K562 (cell line): ENCODE measurements at regions not wholly inside any gene's neighbourhood (a gene's known extent, or its start where the extent isn't known, plus 50 kb on each side); places are given as distances from the start of the nearest gene placed in this dataset.

Experiments used
- ATAC-seq: fragments of 200-7000 bp; cut with Tn5 transposase; 3 replicates; pipeline ENCODE4 v1.9.1; 2020; ENCODE audit warnings: moderate library complexity
- BruUV-seq: library from RNA; stranded (reverse); fragments of 400-500 nt; replicated peaks from 2 replicates; lab custom pipeline; 2021; lab: Mats Ljungman, UMichigan
- CTCF ChIA-PET: fragments of 300-600 bp; formaldehyde crosslinking; extraction: SDS; loops from one replicate; lab custom pipeline; 2021; ENCODE audit warnings: low intra/inter-chr PET ratio; lab: Yijun Ruan, JAX
- POLR2A ChIA-PET: fragments of 300-600, 350-650 bp; sonication (Branson Sonifier 250); formaldehyde crosslinking; extraction: SDS; loops from one replicate; lab custom pipeline; 2021; ENCODE audit warnings: antibody characterized with exemption, inconsistent platforms; lab: Yijun Ruan, JAX
- DNase-seq, 4 experiments: peaks; one replicate each; pipeline versions ENCODE4 v3.0.0 to v3.0.0-alpha.2; 2011 to 2018; ENCODE audit warnings: low spot score in 3 of 4, mixed read lengths in 3 of 4; ENCODE audit errors: extremely low read depth in 1 of 4
- FAIRE-seq: peaks from 2 replicates; lab custom pipeline; 2011; peaks lifted over from hg19 to GRCh38; lab: Jason Lieb, UNC
- H2AFZ ChIP-seq: 2 replicates; pipeline ENCODE4 v1.6.0; 2011; ENCODE audit warnings: low read depth, low read length, control low read depth, inconsistent platforms
- H3K27ac ChIP-seq: fragments of 200-600 bp; 3 replicates; pipeline ENCODE4 v1.8.0; 2011; ENCODE audit warnings: low read depth, mild to moderate bottlenecking, control low read depth, inconsistent platforms, low read length, moderate library complexity, mixed read lengths; ENCODE audit errors: extremely low read depth
- H3K27me3 ChIP-seq, 2 experiments: fragments of 300-600 bp in 1 of 2; 2 replicates in 1 of 2; 3 replicates in 1 of 2; pipeline versions ENCODE4 v1.6.0 to v1.8.0; 2011; ENCODE audit warnings: inconsistent platforms in 2 of 2, low read length in 2 of 2, mild to moderate bottlenecking in 1 of 2, mixed read lengths in 1 of 2, moderate library complexity in 1 of 2; ENCODE audit not compliant: control insufficient read depth in 2 of 2, insufficient read depth in 2 of 2
- H3K36me3 ChIP-seq: fragments of 300-600 bp; 3 replicates; pipeline ENCODE4 v1.8.0; 2011; ENCODE audit warnings: mild to moderate bottlenecking, low read length, inconsistent platforms; ENCODE audit not compliant: control insufficient read depth, insufficient read depth
- H3K4me1 ChIP-seq, 2 experiments: fragments of 200-600 bp in 1 of 2; replicated peaks in 1 of 2; 2 replicates in 1 of 2; 3 replicates in 1 of 2; pipeline versions ENCODE4 v1.5.1 to v1.8.0; 2011; ENCODE audit warnings: inconsistent platforms in 2 of 2, low read length in 2 of 2, mild to moderate bottlenecking in 1 of 2, mixed read lengths in 1 of 2, moderate library complexity in 1 of 2; ENCODE audit not compliant: control insufficient read depth in 2 of 2, insufficient read depth in 2 of 2
- H3K4me2 ChIP-seq: 2 replicates; pipeline ENCODE4 v1.6.1; 2011; ENCODE audit warnings: low read length, control low read depth, inconsistent platforms, mixed read lengths; ENCODE audit not compliant: insufficient read depth
- H3K4me3 ChIP-seq: fragments of 200-600 bp; sonication (generic), shearing (Covaris generic); 2 replicates; pipeline ENCODE4 v1.5.1; 2016; ENCODE audit warnings: control low read depth, inconsistent platforms
- H3K79me2 ChIP-seq: fragments of 200-600 bp; 3 replicates; pipeline ENCODE4 v1.8.0; 2011; ENCODE audit warnings: low read length, inconsistent platforms; ENCODE audit not compliant: control insufficient read depth, insufficient read depth
- H3K9ac ChIP-seq, 2 experiments: 2 replicates each; pipeline versions ENCODE4 v1.6.0 to v1.6.1; 2011; ENCODE audit warnings: low read depth in 2 of 2, low read length in 2 of 2, control low read depth in 1 of 2, inconsistent platforms in 1 of 2, mild to moderate bottlenecking in 1 of 2, mixed read lengths in 1 of 2; ENCODE audit not compliant: insufficient read depth in 1 of 2
- H3K9me1 ChIP-seq: one replicate; pipeline ENCODE4 v1.6.0; 2011; ENCODE audit warnings: inconsistent platforms, mild to moderate bottlenecking, low read length, moderate library complexity; ENCODE audit not compliant: control insufficient read depth, insufficient read depth
- H3K9me3 ChIP-seq: replicated peaks from 2 replicates; pipeline ENCODE4 v1.5.1; 2011; ENCODE audit warnings: low read depth, low read length, inconsistent platforms; ENCODE audit not compliant: control insufficient read depth, insufficient read depth
- H4K20me1 ChIP-seq: replicated peaks from 2 replicates; pipeline ENCODE4 v1.6.1; 2011; ENCODE audit warnings: low read length, inconsistent platforms, mixed read lengths; ENCODE audit not compliant: control insufficient read depth, insufficient read depth
- RERE ChIP-seq: sonication (generic); formaldehyde crosslinking; IDR thresholded peaks from 2 replicates; pipeline ENCODE4 v1.8.0; 2023; ENCODE audit warnings: missing genetic modification reagents, mild to moderate bottlenecking, borderline replicate concordance
- TAF7 ChIP-seq: fragments of 450-650 bp; IDR thresholded peaks from 2 replicates; pipeline ENCODE4 v1.6.1; 2016; ENCODE audit warnings: missing genetic modification characterization, missing compliant biosample characterization
- TEAD2 ChIP-seq: fragments of 450-650 bp; IDR thresholded peaks from 2 replicates; pipeline ENCODE4 v1.6.1; 2016; ENCODE audit warnings: missing genetic modification characterization, control low read depth, missing compliant biosample characterization
- WGBS: fragments of 100-300 bp; shearing (Covaris generic); methylation state at CpG from one replicate; pipeline ENCODE4 v1.1.6; 2016; ENCODE audit warnings: low coverage, mixed read lengths; ENCODE audit not compliant: insufficient coverage; ENCODE audit errors: missing lambda C conversion rate; 5-methylcytosine and 5-hydroxymethylcytosine counted together
- in situ Hi-C: fragments of 300-500 bp; cut with MboI; formaldehyde crosslinking; loops from 4 replicates; pipeline ENCODE4 v1.15.0; 2018; ENCODE audit warnings: inconsistent platforms, mixed read lengths
- intact Hi-C: fragments of 100-400 bp; cut with micrococcal nuclease; formaldehyde crosslinking; loops from 2 replicates; pipeline ENCODE4 v1.14.2; 2022

GRCh38 chr11:80520507-80520887, 1079.7 kb upstream of the TENM4 start:
- CTCF ChIA-PET: no interaction called here
- Histone ChIP-seq H2AFZ (no peak overlapping the region), H3K79me2 (no peaks in the 10 kb centered on the region), H3K4me3 (no peak overlapping the region)
- TF ChIP-seq RERE (CRISPR knock-in tag) (no peak), TEAD2 (tag) (no peak), TAF7 (tag) (no peak)
- TF ChIP-seq, all 486 proteins: peak for 0
- Histone ChIP-seq H3K27ac (no peak overlapping the region), H3K9me3 (no peaks in the 10 kb centered on the region), H3K9me1 (no peaks in the 10 kb centered on the region), H3K4me2 (no peak overlapping the region), H4K20me1 (no peaks in the 10 kb centered on the region), H3K36me3 (no peaks in the 10 kb centered on the region), H3K4me1 (no peaks in the 10 kb centered on the region), H3K9ac (no peak overlapping the region), H3K27me3 (no peaks in the 10 kb centered on the region)
- 4% methylated on average over 2 of the region's 2 CpGs for WGBS
- ATAC-seq (no peak), FAIRE-seq (no peak), DNase-seq (no peak)
- no TSS peak for BruUV-seq
- in situ Hi-C loops (no loop called here), intact Hi-C loops (no loop called here)
- POLR2A ChIA-PET: no interaction called here
